ENCODE measurements at regions not wholly inside any gene's neighbourhood (a gene's known extent, or its start where the extent isn't known, plus 50 kb on each side); places are given as distances from the start of the nearest gene placed in this dataset.

GRCh38 chr5:19266791-19267190 is 721.2 kb downstream of the CDH18 start:
- no peak for TF ChIP-seq CTCF (IDR thresholded peaks at IDR 0.05; ENCODE audit: low read depth, low read length, poor library complexity, severe bottlenecking)
- TF ChIP-seq EZH2phosphoT487 (IDR thresholded peaks at IDR 0.05; ENCODE audit: borderline replicate concordance, low read length), result no peak
